ENCODE measurements at regions not wholly inside any gene's neighbourhood (a gene's known extent, or its start where the extent isn't known, plus 50 kb on each side); places are given as distances from the start of the nearest gene placed in this dataset.
"Not testable (repeated sequence)": the region's sequence is repeated elsewhere in the genome, so short reads cannot be mapped to it uniquely, and the experiment has no call there.

DNA sequence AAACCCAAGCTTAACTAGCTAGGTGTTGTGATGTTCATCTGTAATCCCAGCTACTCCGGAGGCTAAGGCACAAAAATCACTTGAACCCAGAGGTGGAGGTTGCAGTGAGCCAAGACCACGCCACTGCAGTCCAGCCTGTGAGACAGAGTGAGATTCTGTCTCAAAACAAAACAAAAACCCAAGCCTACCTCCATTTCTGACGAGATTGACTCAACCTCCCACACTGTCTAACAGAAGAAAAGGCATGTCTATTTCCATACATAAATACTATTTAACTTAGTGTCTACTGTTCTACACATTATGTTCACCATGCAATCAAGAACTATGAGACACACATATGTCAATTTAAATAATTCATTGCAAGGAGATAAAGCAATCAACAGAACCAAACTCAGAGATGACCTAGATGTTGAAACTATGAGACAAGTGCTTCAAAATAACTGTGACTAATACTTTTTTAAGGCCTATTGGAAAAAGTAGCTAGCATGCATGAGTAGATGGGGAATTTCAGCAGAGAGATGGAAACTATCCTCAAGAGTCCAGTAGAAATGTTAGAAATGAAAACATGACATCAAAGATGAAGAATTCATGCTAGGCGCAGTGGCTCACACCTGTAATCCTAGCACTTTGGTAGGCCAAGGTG lies 75.9 kb upstream of the DHRS4 start:
- TF ChIP-seq, protein P1, sequence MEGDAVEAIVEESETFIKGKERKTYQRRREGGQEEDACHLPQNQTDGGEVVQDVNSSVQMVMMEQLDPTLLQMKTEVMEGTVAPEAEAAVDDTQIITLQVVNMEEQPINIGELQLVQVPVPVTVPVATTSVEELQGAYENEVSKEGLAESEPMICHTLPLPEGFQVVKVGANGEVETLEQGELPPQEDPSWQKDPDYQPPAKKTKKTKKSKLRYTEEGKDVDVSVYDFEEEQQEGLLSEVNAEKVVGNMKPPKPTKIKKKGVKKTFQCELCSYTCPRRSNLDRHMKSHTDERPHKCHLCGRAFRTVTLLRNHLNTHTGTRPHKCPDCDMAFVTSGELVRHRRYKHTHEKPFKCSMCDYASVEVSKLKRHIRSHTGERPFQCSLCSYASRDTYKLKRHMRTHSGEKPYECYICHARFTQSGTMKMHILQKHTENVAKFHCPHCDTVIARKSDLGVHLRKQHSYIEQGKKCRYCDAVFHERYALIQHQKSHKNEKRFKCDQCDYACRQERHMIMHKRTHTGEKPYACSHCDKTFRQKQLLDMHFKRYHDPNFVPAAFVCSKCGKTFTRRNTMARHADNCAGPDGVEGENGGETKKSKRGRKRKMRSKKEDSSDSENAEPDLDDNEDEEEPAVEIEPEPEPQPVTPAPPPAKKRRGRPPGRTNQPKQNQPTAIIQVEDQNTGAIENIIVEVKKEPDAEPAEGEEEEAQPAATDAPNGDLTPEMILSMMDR (IDR thresholded peaks at IDR 0.05; ENCODE audit: insufficient read depth, low read length): no peak
- no peak overlapping the region for H3K4me3 ChIP-seq (ENCODE audit: low read depth, low read length)
- no peak for DNase-seq (ENCODE audit: low read depth)

DNA sequence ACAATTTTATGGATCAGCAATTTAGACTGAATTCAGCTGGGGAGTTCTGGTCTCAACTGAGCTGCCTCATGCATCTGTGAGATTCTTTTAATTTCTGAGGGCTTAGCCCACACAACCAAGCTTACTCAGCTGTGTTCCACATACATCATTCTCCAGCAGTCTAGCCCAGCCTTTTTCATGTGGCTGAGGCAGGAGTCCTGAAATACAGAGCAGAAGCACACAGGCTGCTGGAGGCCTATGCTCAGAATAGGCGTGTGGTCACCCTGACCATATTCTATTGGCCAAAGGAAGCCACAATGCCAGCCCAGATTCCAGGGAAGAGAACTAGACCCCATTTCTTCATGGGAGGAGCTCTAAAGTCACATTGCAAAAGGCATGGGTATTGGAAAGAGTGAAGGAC lies 72.3 kb upstream of the DHRS4 start:
- TF ChIP-seq, protein P1 (IDR thresholded peaks at IDR 0.05; ENCODE audit: insufficient read depth, low read length): no peak
- no peak overlapping the region for H3K4me3 ChIP-seq (ENCODE audit: low read depth, low read length)
- DNase-seq (ENCODE audit: low read depth): no peak

DNA sequence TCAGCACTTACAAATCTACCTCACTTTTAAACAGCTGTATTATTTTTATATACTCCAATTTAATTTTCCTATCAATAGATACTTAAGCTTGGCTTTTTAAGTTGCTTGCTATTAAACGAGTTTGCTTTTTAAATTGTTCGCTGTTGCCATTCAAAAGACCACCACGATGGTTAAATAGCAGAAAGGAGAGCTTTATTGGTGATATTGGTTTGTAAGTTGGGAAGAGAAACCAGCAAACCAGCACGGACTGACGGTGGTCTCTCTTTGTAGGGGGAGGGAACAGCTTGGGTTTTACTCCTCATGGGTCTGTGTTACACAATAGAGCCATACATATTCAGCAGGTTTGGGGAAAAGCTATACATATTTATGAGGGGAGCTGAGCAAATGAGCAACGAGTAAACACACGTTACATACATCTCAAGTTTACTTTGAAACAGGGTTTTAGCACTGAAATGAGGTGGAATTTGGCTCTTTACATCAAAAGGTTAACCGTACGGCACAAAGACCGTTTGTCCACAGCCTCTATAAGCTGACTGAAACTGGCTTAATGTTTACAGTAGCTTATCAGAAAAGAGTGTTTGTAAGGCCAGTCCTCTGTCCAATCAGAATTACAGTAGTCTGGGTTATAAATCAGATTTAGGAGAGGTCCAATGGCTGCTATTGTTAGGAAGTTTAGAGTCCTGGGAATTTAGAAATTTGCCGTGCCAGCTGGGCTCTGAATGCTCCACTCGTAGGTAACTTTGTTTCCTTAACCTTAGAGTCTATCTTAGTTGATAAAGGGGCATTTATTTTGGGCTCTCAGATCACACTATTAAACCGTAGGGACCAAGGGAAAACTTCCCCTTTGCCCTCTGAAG lies 69.7 kb upstream of the DHRS4 start:
- TF ChIP-seq, protein P1 (IDR thresholded peaks at IDR 0.05; ENCODE audit: insufficient read depth, low read length): no peak
- DNase-seq (ENCODE audit: low read depth): no peak

DNA sequence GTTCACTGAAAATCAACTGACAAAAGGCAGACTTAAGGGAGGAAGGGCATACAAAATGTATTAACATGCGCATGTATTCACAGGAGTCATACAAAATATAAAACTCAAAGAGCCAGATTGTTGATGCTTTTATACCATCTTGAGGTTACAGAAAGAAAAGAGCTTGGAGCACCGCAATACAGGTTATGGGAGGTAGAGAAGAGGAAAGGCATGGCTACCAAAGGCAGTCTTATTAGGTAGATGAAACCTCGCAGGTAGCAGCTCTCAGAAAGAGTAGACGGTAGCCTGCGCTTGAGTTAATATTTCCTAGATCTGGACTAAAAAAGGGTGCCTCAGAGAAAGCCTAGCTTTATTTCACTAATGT lies 69.0 kb upstream of the DHRS4 start:
- H3K4me3 ChIP-seq (ENCODE audit: low read depth, low read length): no peak overlapping the region
- TF ChIP-seq, protein P1 (IDR thresholded peaks at IDR 0.05; ENCODE audit: insufficient read depth, low read length): no peak
- no peak for DNase-seq (ENCODE audit: low read depth)

More for the DNA sequence above, 69.7 kb upstream of the DHRS4 start:
- no peak overlapping the region for H3K4me3 ChIP-seq (ENCODE audit: low read depth, low read length)

DNA sequence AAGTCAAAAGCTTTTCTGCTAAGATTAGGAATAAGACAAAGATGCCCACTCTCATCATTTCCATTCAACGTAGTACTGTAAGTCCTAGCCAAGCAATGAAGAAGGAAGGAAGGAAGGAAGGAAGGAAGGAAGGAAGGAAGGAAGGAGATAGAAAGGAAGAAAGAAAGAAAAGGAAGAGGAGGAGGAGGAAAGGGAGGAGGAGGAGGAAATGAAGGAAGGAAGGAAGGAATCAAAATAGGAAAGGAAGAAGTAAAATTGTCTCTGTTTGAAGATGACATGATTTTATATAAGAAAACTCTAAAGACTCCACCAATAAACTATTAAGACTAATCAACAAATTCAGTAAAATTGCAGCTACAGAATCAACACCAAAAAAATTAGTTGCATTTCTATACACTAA lies 66.0 kb upstream of the DHRS4 start:
- TF ChIP-seq, protein P1 (IDR thresholded peaks at IDR 0.05; ENCODE audit: insufficient read depth, low read length): no peak

DNA sequence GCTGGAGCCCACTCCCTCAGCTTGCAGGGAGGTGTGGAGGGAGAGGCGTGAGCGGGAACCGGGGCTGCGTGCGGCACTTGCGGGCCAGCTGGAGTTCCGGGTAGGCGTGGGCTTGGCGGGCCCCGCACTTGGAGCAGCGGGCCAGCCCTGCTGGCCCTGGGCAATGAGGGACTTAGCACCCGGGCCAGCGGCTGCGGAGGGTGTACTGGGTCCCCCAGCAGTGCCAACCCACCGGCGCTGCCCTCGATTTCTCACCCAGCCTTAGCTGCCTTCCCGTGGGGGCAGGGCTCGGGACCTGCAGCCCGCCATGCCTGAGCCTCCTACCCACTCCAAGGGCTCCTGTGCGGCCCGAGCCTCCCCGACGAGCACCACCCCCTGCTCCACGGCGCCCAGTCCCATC lies 61.9 kb upstream of the DHRS4 start:
- not testable (repeated sequence) for H3K4me3 ChIP-seq (ENCODE audit: low read depth, low read length); DNase-seq (ENCODE audit: low read depth)

More for the DNA sequence above, 66.0 kb upstream of the DHRS4 start:
- no peak overlapping the region for H3K4me3 ChIP-seq (ENCODE audit: low read depth, low read length)
- DNase-seq (ENCODE audit: low read depth): no peak

DNA sequence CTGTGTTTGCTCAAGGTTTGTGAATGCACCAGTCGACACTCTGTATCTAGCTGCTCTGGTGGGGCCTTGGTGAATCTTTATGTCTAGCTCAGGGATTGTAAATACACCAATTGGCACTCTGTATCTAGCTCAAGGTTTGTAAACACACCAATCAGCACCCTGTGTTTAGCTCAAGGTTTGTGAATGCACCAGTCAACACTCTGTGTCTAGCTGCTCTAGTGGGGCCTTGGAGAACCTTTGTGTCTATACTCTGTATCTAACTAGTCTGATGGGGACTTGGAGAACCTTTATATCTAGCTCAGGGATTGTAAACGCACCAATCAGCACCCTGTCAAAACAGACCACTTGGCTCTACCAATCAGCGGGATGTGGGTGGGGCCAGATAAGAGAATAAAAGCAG lies 61.3 kb upstream of the DHRS4 start:
- not testable (repeated sequence) for DNase-seq (ENCODE audit: low read depth); H3K4me3 ChIP-seq (ENCODE audit: low read depth, low read length)

Data from fibroblast of the aortic adventitia (primary cell).